ENCODE measurements at regions not wholly inside any gene's neighbourhood (a gene's known extent, or its start where the extent isn't known, plus 50 kb on each side); places are given as distances from the start of the nearest gene placed in this dataset.

- no peaks in the 10 kb centered on the region for H3K4me1 ChIP-seq
- DNase-seq (ENCODE audit: low spot score in 2 of 2), result no peak
- H3K27me3 ChIP-seq, result no peaks in the 10 kb centered on the region
- H3K36me3 ChIP-seq, result no peaks in the 10 kb centered on the region
- H3K9me3 ChIP-seq, result no peaks in the 10 kb centered on the region
- TF ChIP-seq EP300 (IDR thresholded peaks at IDR 0.05) (no peak), CTCF (IDR thresholded peaks at IDR 0.05) (no peak)
- no peak overlapping the region for H3K4me3 ChIP-seq
- WGBS, 2 donors, result 59 to 62% methylated on average over 1 of the region's 1 CpG
- H3K27ac ChIP-seq, result no peak overlapping the region
Observed at GRCh38 chr4:80145739-80146138, 51.6 kb upstream of the PRDM8 start.

GRCh38 chr4:80144676-80145470 is 52.4 kb upstream of the PRDM8 start:
- DNase-seq (ENCODE audit: low spot score in 2 of 2), result no peak
- Histone ChIP-seq H3K27me3 (no peaks in the 10 kb centered on the region), H3K9me3 (no peaks in the 10 kb centered on the region), H3K27ac (no peak overlapping the region), H3K4me1 (no peaks in the 10 kb centered on the region), H3K36me3 (no peaks in the 10 kb centered on the region), H3K4me3 (no peak overlapping the region)
- TF ChIP-seq POLR2A (IDR thresholded peaks at IDR 0.05), result no peak
- no peak for TF ChIP-seq EP300 (IDR thresholded peaks at IDR 0.05)
- no peak for TF ChIP-seq CTCF (IDR thresholded peaks at IDR 0.05)

- 85 to 94% methylated on average over 1 of the region's 1 CpG for WGBS, 2 donors
- Histone ChIP-seq H3K27ac (no peak overlapping the region), H3K4me1 (no peaks in the 10 kb centered on the region), H3K27me3 (no peaks in the 10 kb centered on the region), H3K4me3 (no peak overlapping the region), H3K9me3 (no peaks in the 10 kb centered on the region), H3K36me3 (no peaks in the 10 kb centered on the region)
- DNase-seq (ENCODE audit: low spot score in 2 of 2), result no peak
- no peak for TF ChIP-seq EP300 (IDR thresholded peaks at IDR 0.05)
- no peak for TF ChIP-seq CTCF (IDR thresholded peaks at IDR 0.05)
- no peak for TF ChIP-seq POLR2A (IDR thresholded peaks at IDR 0.05)
Observed at GRCh38 chr4:80143307-80143679, 54.0 kb upstream of the PRDM8 start.

- TF ChIP-seq EP300 (IDR thresholded peaks at IDR 0.05) (peak; percentile 22 to 48), POLR2A (IDR thresholded peaks at IDR 0.05) (no peak)
- Histone ChIP-seq H3K27ac (no peak overlapping the region), H3K27me3 (no peaks in the 10 kb centered on the region), H3K4me1 (no peaks in the 10 kb centered on the region), H3K9me3 (no peaks in the 10 kb centered on the region), H3K4me3 (no peak overlapping the region), H3K36me3 (no peaks in the 10 kb centered on the region)
- no peak for DNase-seq (ENCODE audit: low spot score in 2 of 2)
- 68 to 73% methylated on average over 4 of the region's 4 CpGs for WGBS, 2 donors
Observed at GRCh38 chr4:80142394-80143306, 54.7 kb upstream of the PRDM8 start.

GRCh38 chr4:80141543-80141942 is 55.8 kb upstream of the PRDM8 start:
- Histone ChIP-seq H3K36me3 (no peaks in the 10 kb centered on the region), H3K27ac (no peak overlapping the region), H3K27me3 (no peaks in the 10 kb centered on the region), H3K9me3 (no peaks in the 10 kb centered on the region), H3K4me1 (no peaks in the 10 kb centered on the region), H3K4me3 (no peak overlapping the region)
- TF ChIP-seq EP300 (IDR thresholded peaks at IDR 0.05), result no peak
- TF ChIP-seq CTCF (IDR thresholded peaks at IDR 0.05), result no peak
- no peak for TF ChIP-seq POLR2A (IDR thresholded peaks at IDR 0.05)
- 91 to 95% methylated on average over 2 of the region's 2 CpGs for WGBS, 2 donors
- DNase-seq (ENCODE audit: low spot score in 2 of 2), result no peak

Data from tibial nerve (tissue), 4 donors.